HUES64 (cell line): ENCODE measurements at regions not wholly inside any gene's neighbourhood (a gene's known extent, or its start where the extent isn't known, plus 50 kb on each side); places are given as distances from the start of the nearest gene placed in this dataset.

Source experiments
- H3K27ac ChIP-seq: 2 replicates; pipeline ENCODE4 v1.7.0; 2013; ENCODE audit warnings: low read depth, low read length, inconsistent platforms
- H3K27me3 ChIP-seq: 2 replicates; pipeline ENCODE4 v1.6.1; 2013; ENCODE audit warnings: mild to moderate bottlenecking, low read length; ENCODE audit not compliant: insufficient read depth
- H3K36me3 ChIP-seq: 2 replicates; pipeline ENCODE4 v1.6.1; 2013; ENCODE audit warnings: mild to moderate bottlenecking, low read length; ENCODE audit not compliant: insufficient read depth
- H3K4me1 ChIP-seq: 2 replicates; pipeline ENCODE4 v1.6.1; 2013; ENCODE audit warnings: mild to moderate bottlenecking, low read length, moderate library complexity; ENCODE audit not compliant: insufficient read depth
- H3K4me3 ChIP-seq: 2 replicates; pipeline ENCODE4 v1.5.1; 2013; ENCODE audit warnings: mild to moderate bottlenecking, low read length, moderate library complexity
- H3K9ac ChIP-seq: 2 replicates; pipeline ENCODE4 v1.6.1; 2013; ENCODE audit warnings: mild to moderate bottlenecking, low read depth, low read length
- H3K9me3 ChIP-seq: 2 replicates; pipeline ENCODE4 v1.6.1; 2013; ENCODE audit warnings: low read depth, low read length; ENCODE audit not compliant: insufficient read depth
- WGBS: fragments of 150-250, 120-280 bp; methylation state at CpG from one replicate; pipeline ENCODE4 v1.1.7; 2013; ENCODE audit warnings: missing lambda C conversion rate; 5-methylcytosine and 5-hydroxymethylcytosine counted together

- no peaks in the 10 kb centered on the region for H3K36me3 ChIP-seq
- no peak overlapping the region for H3K4me3 ChIP-seq
- WGBS: 89% methylated on average over 15 of the region's 15 CpGs
- no peaks in the 10 kb centered on the region for H3K4me1 ChIP-seq
- H3K9ac ChIP-seq: no peak overlapping the region
- no peaks in the 10 kb centered on the region for H3K27me3 ChIP-seq
- H3K27ac ChIP-seq: no peak overlapping the region
- peaks cover 8% of the 10 kb centered on the region; the same call in 1 of the 2 replicates for H3K9me3 ChIP-seq
These were observed 53.8 kb upstream of the ASB18 start for GRCh38 chr2:236317938-236318396.

GRCh38 chr2:236318401-236318800 lies 54.2 kb upstream of the ASB18 start:
- H3K4me1 ChIP-seq: no peaks in the 10 kb centered on the region
- peaks cover 4% of the 10 kb centered on the region; the same call in 1 of the 2 replicates for H3K9me3 ChIP-seq
- no peak overlapping the region for H3K9ac ChIP-seq
- H3K4me3 ChIP-seq: no peak overlapping the region
- H3K36me3 ChIP-seq: no peaks in the 10 kb centered on the region
- H3K27ac ChIP-seq: no peak overlapping the region
- WGBS: 91% methylated on average over 5 of the region's 5 CpGs
- no peaks in the 10 kb centered on the region for H3K27me3 ChIP-seq

DNA sequence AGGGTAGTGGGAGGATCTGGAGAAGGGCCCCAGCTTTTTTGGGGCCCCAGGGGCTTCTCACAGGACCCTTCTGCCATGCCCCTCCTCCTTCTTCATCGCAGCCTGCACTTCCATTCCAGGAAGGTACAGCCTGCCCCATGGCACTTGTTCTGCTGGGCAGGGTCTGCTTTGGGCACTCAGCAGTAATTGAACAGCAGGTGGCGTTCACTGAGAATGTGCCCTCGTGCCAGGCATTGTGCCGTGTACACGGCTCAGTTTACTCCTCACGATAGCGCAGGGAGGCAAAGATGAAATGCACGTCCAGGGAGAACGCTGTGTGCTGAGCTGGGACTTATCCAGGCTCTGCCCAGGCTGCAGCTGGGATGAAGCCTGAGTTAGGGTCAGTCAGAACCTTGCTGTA lies 54.8 kb upstream of the ASB18 start:
- Histone ChIP-seq H3K27ac (no peak overlapping the region), H3K27me3 (no peaks in the 10 kb centered on the region), H3K4me3 (no peak overlapping the region), H3K36me3 (no peaks in the 10 kb centered on the region), H3K4me1 (no peaks in the 10 kb centered on the region), H3K9ac (no peak overlapping the region), H3K9me3 (peaks cover 4% of the 10 kb centered on the region; the same call in 1 of the 2 replicates)
- 93% methylated on average over 9 of the region's 9 CpGs for WGBS

- Histone ChIP-seq H3K27me3 (no peaks in the 10 kb centered on the region), H3K4me3 (no peak overlapping the region), H3K27ac (no peak overlapping the region), H3K9ac (no peak overlapping the region), H3K9me3 (peaks cover 4% of the 10 kb centered on the region; the same call in 1 of the 2 replicates), H3K36me3 (no peaks in the 10 kb centered on the region), H3K4me1 (no peaks in the 10 kb centered on the region)
- WGBS: 95% methylated on average over 2 of the region's 5 CpGs
These were observed 57.2 kb upstream of the ASB18 start for GRCh38 chr2:236321415-236321814.

DNA sequence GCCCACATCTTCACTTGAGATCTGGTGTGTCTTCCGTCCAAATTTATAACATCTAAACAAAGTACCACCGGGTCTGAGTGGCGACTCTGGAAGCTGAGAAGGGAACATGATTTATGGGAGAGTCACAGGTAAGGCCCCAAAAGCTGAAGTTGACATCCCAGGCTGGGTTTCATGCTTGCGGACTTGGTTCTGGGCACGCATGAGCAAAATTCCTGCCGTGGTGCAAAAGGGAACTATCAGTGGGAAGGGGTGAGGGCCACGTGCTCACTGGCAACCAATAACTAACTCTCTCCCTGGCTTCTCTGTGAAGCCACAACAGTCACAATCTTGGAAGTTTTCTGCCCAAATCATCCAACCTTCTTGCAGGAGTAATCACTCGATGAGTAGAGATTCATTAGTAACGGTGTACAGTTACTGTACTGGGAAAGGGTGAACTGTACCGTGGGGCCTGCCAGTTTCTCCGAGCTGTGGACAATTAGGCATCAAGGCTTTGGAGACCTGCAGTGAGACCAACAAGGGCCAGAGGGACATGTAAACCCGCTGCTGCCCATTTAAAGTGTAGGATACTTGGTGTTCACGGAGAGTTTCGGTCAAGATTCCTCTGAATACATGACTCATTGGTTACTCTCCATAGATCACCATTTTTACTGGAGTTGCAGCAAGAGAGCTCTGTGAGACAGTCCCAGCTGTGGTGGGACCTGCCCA lies 69.4 kb upstream of the ASB18 start:
- Histone ChIP-seq H3K4me3 (no peak overlapping the region), H3K4me1 (peaks cover 2% of the 10 kb centered on the region; the same call in 1 of the 2 replicates), H3K9me3 (no peaks in the 10 kb centered on the region), H3K9ac (no peak overlapping the region), H3K36me3 (no peaks in the 10 kb centered on the region), H3K27me3 (no peaks in the 10 kb centered on the region), H3K27ac (no peak overlapping the region)
- 92% methylated on average over 14 of the region's 14 CpGs for WGBS

DNA sequence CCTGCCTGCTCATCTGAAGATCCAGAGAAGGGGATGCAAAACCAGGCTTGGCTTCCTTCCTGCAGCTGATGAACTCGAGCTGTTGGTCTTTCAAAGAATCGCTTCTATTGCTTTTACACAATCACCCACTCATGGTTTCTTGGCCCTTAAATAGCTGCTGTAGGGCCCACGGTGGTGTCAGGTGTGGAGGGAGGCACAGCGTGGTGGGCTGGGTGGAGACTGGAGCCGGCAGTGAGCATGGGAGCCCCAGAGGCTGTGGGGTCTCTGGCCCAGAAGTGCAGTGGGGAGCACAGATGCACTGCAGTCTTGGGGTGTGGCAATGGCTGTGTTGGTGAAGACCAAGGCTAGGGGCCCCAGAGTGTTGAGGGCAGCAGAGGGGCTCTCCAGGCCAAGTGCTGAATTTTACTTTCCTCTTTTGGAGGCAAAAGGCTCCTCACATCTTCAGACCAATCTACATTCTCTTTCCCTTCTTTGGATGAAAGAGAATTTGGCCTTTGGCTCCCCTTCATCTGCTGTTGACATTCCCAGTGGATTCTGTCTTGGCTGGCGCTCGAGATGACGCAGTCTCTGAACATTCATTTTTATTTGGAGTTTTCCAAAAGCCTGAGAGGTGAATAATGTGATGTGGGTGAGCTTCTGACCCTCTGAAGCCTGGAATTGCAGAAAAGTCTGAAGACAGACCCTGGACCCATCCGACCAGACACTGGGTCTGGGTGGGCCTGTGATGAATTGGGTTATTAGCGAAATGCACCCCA lies 70.1 kb upstream of the ASB18 start:
- Histone ChIP-seq H3K27me3 (no peaks in the 10 kb centered on the region), H3K9ac (no peak overlapping the region), H3K9me3 (peaks cover 1% of the 10 kb centered on the region; the same call in 1 of the 2 replicates), H3K4me3 (no peak overlapping the region), H3K27ac (no peak overlapping the region), H3K4me1 (peaks cover 5% of the 10 kb centered on the region; the same call in 1 of the 2 replicates), H3K36me3 (no peaks in the 10 kb centered on the region)
- 95% methylated on average over 10 of the region's 10 CpGs for WGBS

DNA sequence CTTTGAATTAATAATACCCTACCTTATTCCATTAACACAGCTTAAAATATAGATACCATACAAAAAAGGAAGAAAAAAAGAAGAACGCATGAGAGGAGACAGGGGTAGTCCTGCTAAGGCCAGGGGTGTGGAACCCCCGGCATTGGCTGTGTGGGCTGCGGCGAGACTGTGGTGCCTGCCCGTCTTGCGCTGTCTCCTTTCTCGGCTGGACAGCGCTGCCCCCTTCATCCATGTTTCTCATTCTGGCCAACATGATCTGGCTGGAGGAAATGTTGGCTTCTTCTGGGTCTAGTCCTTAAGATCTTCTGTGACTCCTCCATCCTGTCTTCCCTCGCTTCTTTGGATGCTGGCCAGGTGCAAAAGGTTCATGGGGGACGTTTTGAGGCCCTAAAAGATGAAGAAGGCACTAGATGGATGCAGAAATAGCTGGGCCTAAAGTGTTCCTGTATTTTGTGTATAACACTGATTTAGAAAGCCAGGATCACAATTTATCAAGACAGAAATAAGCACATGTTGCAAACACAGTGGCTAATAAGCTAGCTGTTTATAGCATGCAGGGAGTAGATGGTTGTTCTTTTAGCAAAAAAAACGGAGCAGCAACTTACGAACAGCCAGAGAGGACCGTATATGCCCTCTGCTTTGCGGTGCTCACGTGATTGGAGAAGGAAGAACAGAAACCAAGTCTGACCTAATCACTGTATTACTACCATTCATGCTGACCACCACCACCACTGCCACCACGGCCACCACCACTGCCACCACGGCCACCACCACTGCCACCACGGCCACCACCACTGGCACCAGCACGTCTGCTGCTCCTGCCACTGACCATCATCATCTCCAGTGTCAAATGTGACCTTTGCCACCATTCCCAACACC lies 71.7 kb upstream of the ASB18 start:
- no peak overlapping the region for H3K4me3 ChIP-seq
- no peaks in the 10 kb centered on the region for H3K27me3 ChIP-seq
- H3K36me3 ChIP-seq: no peaks in the 10 kb centered on the region
- peaks cover 6% of the 10 kb centered on the region; the same call in 1 of the 2 replicates for H3K9me3 ChIP-seq
- H3K27ac ChIP-seq: no peak overlapping the region
- 93% methylated on average over 19 of the region's 19 CpGs for WGBS
- peaks cover 5% of the 10 kb centered on the region; the same call in 1 of the 2 replicates for H3K4me1 ChIP-seq
- H3K9ac ChIP-seq: no peak overlapping the region

- H3K4me3 ChIP-seq: no peak overlapping the region
- no peaks in the 10 kb centered on the region for H3K36me3 ChIP-seq
- H3K27me3 ChIP-seq: no peaks in the 10 kb centered on the region
- peaks cover 10% of the 10 kb centered on the region; the same call in 1 of the 2 replicates for H3K4me1 ChIP-seq
- no peak overlapping the region for H3K27ac ChIP-seq
- 93% methylated on average over 30 of the region's 30 CpGs for WGBS
- peaks cover 6% of the 10 kb centered on the region; the same call in 1 of the 2 replicates for H3K9me3 ChIP-seq
- H3K9ac ChIP-seq: no peak overlapping the region
These were observed 72.6 kb upstream of the ASB18 start for GRCh38 chr2:236336575-236337464.

DNA sequence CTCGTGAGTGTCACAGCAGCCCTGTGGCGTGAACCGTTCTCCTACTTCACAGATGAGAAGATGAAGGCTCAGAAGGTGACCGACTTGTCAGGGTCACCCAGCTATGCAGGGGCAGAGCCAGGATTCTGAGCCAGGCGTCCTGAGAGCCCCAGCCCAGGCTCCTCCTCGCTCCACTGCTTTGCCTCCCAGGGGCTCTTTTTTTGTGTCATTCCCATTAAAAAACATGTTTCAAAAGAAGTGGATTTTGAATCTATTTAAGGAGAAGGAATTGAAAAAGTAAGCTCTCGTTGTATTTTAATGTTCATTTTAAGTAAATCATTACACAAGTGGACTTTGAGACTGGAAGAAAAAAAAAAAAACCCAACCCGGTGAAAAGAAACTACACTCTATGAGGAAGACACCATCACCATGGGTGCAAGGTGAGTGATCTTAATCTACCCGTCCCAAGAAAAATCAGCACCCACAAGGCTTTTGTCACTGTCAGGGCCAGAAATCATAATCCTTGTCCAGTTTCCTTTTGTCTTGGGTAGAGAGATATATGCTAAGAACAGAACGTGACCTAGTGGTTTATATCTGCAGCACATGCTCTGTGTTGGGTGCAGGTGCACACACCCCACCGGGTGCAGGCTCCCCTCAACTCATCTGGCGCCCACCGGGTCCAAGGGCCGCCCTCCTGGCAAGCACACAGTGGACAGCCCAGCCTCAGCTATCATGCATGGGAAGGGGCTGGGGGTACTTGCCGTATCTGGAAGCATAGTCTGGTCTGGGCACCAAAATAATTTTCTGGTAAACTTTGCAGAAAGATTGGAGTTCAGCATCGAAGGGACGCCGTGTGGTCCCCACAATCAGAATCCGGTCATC lies 73.5 kb upstream of the ASB18 start:
- Histone ChIP-seq H3K27me3 (no peaks in the 10 kb centered on the region), H3K4me1 (peaks cover 13% of the 10 kb centered on the region; the same call in 1 of the 2 replicates), H3K36me3 (no peaks in the 10 kb centered on the region), H3K9me3 (peaks cover 6% of the 10 kb centered on the region; the same call in 1 of the 2 replicates), H3K4me3 (no peak overlapping the region), H3K27ac (no peak overlapping the region), H3K9ac (no peak overlapping the region)
- WGBS: 92% methylated on average over 18 of the region's 19 CpGs
